ENCODE measurements at regions not wholly inside any gene's neighbourhood (a gene's known extent, or its start where the extent isn't known, plus 50 kb on each side); places are given as distances from the start of the nearest gene placed in this dataset.

- no peak for DNase-seq
These were observed 217.0 kb upstream of the TARS1 start for GRCh38 chr5:33223563-33224284.

GRCh38 chr5:33224285-33224961 lies 216.3 kb upstream of the TARS1 start:
- DNase-seq, result no peak

GRCh38 chr5:33227247-33227646 lies 213.5 kb upstream of the TARS1 start:
- DNase-seq, result no peak

- DNase-seq, result no peak
These were observed 213.0 kb upstream of the TARS1 start for GRCh38 chr5:33227746-33228145.

- DNase-seq, result no peak
These were observed 212.6 kb upstream of the TARS1 start for GRCh38 chr5:33228149-33228548.

GRCh38 chr5:33229216-33229615 lies 211.5 kb upstream of the TARS1 start:
- DNase-seq, result no peak

GRCh38 chr5:33230467-33231078 lies 210.2 kb upstream of the TARS1 start:
- no peak for DNase-seq

- no peak for DNase-seq
These were observed 209.5 kb upstream of the TARS1 start for GRCh38 chr5:33231214-33231710.

GRCh38 chr5:33231935-33232334 lies 208.8 kb upstream of the TARS1 start:
- no peak for DNase-seq

- no peak for DNase-seq
These were observed 207.8 kb upstream of the TARS1 start for GRCh38 chr5:33232731-33233505.

GRCh38 chr5:33235304-33235703 lies 205.5 kb upstream of the TARS1 start:
- no peak for DNase-seq

GRCh38 chr5:33235824-33236223 lies 204.9 kb upstream of the TARS1 start:
- no peak for DNase-seq

GRCh38 chr5:33237471-33237870 lies 203.3 kb upstream of the TARS1 start:
- no peak for DNase-seq

GRCh38 chr5:33238826-33239695 lies 201.7 kb upstream of the TARS1 start:
- DNase-seq, result no peak

- DNase-seq, result no peak
These were observed 200.2 kb upstream of the TARS1 start for GRCh38 chr5:33240558-33240957.

- DNase-seq, result no peak
These were observed 199.0 kb upstream of the TARS1 start for GRCh38 chr5:33241802-33242201.

GRCh38 chr5:33242277-33242676 lies 198.5 kb upstream of the TARS1 start:
- DNase-seq, result no peak

GRCh38 chr5:33244441-33245150 lies 196.2 kb upstream of the TARS1 start:
- DNase-seq, result no peak

GRCh38 chr5:33254579-33254978 lies 186.2 kb upstream of the TARS1 start:
- no peak for DNase-seq

GRCh38 chr5:33257807-33258429 lies 182.8 kb upstream of the TARS1 start:
- DNase-seq, result no peak

GRCh38 chr5:33258553-33258952 lies 182.2 kb upstream of the TARS1 start:
- no peak for DNase-seq

All from activated CD4-positive, alpha-beta T cell treated with anti-CD3 and anti-CD28 coated beads for 48 hours (primary cell).